HCT116 (cell line): ENCODE measurements at regions not wholly inside any gene's neighbourhood (a gene's known extent, or its start where the extent isn't known, plus 50 kb on each side); places are given as distances from the start of the nearest gene placed in this dataset.

Experiments
- ATAC-seq: fragments of 200-7000 bp; cut with Tn5 transposase; 2 replicates; pipeline ENCODE4 v1.9.1; 2020; ENCODE audit warnings: mild to moderate bottlenecking, moderate library complexity
- BruUV-seq: library from RNA; stranded (reverse); fragments of 400-500 nt; replicated peaks from 2 replicates; lab custom pipeline; 2021; lab: Mats Ljungman, UMichigan
- CTCF ChIA-PET: fragments of 300-600 bp; sonication (Branson Sonifier 250); formaldehyde crosslinking; loops from one replicate; lab custom pipeline; 2021; ENCODE audit warnings: antibody characterized with exemption; lab: Charles Lee
- POLR2A ChIA-PET: fragments of 300-600, 350-600 bp; sonication (Branson Sonifier 250); formaldehyde crosslinking; loops from one replicate; lab custom pipeline; 2021; ENCODE audit warnings: antibody characterized with exemption; lab: Charles Lee
- RAD21 ChIA-PET, 2 experiments: fragments of 300-600 bp; sonication (Branson Sonifier 250); formaldehyde crosslinking; loops; one replicate each; lab custom pipeline; 2023; ENCODE audit warnings: low total read pairs in 2 of 2; ENCODE audit not compliant: uncharacterized antibody in 2 of 2, unreplicated experiment in 2 of 2, low non-redundant PET in 1 of 2; lab: Charles Lee
- DNase-seq: peaks from one replicate; pipeline ENCODE4 v3.0.0-alpha.2; 2010; ENCODE audit warnings: low read depth, low spot score
- H2AFZ ChIP-seq: fragments of 200-600 bp; shearing (Covaris generic), sonication (generic); 2 replicates; pipeline ENCODE4 v1.6.1; 2017; ENCODE audit warnings: low read depth, mixed run types, mixed read lengths, antibody characterized with exemption, low read length; ENCODE audit not compliant: poor library complexity, severe bottlenecking
- H3K27ac ChIP-seq: 2 replicates; pipeline ENCODE4 v1.5.1; 2012; ENCODE audit warnings: low read depth, low read length
- H3K27me3 ChIP-seq: fragments of 200-600 bp; sonication (generic); 2 replicates; pipeline ENCODE4 v1.6.1; 2016; ENCODE audit warnings: mixed run types, low read length, mixed read lengths; ENCODE audit not compliant: insufficient read depth
- H3K36me3 ChIP-seq, 2 experiments: fragments of 200-500 bp in 1 of 2; fragments of 200-600 bp in 1 of 2; sonication (Bioruptor generic) in 1 of 2; sonication (generic) in 1 of 2; 2 replicates each; pipeline versions ENCODE4 v1.5.1 to v1.6.1; 2014 to 2016; ENCODE audit warnings: low read length in 2 of 2, inconsistent platforms in 1 of 2, mixed read lengths in 1 of 2, mixed run types in 1 of 2; ENCODE audit not compliant: insufficient read depth in 2 of 2, control insufficient read depth in 1 of 2
- H3K4me1 ChIP-seq, 2 experiments: fragments of 200-600 bp in 1 of 2; sonication (generic) in 1 of 2; 2 replicates each; pipeline versions ENCODE4 v1.5.1 to v1.6.1; 2012 to 2017; ENCODE audit warnings: low read length in 2 of 2, inconsistent platforms in 1 of 2, mild to moderate bottlenecking in 1 of 2, mixed read lengths in 1 of 2, mixed run types in 1 of 2, moderate library complexity in 1 of 2; ENCODE audit not compliant: insufficient read depth in 2 of 2, control insufficient read depth in 1 of 2
- H3K4me2 ChIP-seq: fragments of 200-600 bp; sonication (generic); 2 replicates; pipeline ENCODE4 v1.6.1; 2017; ENCODE audit warnings: mixed run types, low read length, mixed read lengths
- H3K4me3 ChIP-seq, 2 experiments: fragments of 200-600 bp in 1 of 2; sonication (generic) in 1 of 2; replicated peaks in 1 of 2; 2 replicates each; pipeline ENCODE4 v1.5.1; 2011 to 2016; ENCODE audit warnings: low read length in 2 of 2, control low read depth in 1 of 2, low read depth in 1 of 2, mild to moderate bottlenecking in 1 of 2, mixed read lengths in 1 of 2, mixed run types in 1 of 2
- H3K79me2 ChIP-seq: fragments of 200-600 bp; sonication (generic); 2 replicates; pipeline ENCODE4 v1.6.1; 2017; ENCODE audit warnings: mild to moderate bottlenecking, mixed run types, low read length, moderate library complexity, mixed read lengths; ENCODE audit not compliant: insufficient read depth
- H3K9ac ChIP-seq: fragments of 200-600 bp; sonication (generic); 2 replicates; pipeline ENCODE4 v1.6.1; 2016; ENCODE audit warnings: low read length, mixed read lengths
- H3K9me2 ChIP-seq: fragments of 200-600 bp; sonication (generic), shearing (Covaris generic); 2 replicates; pipeline ENCODE4 v1.6.1; 2017; ENCODE audit warnings: mixed run types, mild to moderate bottlenecking, moderate library complexity; ENCODE audit not compliant: insufficient read depth
- H3K9me3 ChIP-seq, 2 experiments: fragments of 200-500 bp in 1 of 2; fragments of 200-600 bp in 1 of 2; sonication (Bioruptor generic) in 1 of 2; sonication (generic) in 1 of 2; 2 replicates each; pipeline ENCODE4 v1.6.1; 2014 to 2017; ENCODE audit warnings: low read length in 2 of 2, mixed read lengths in 2 of 2, inconsistent platforms in 1 of 2, low read depth in 1 of 2, mild to moderate bottlenecking in 1 of 2, mixed run types in 1 of 2, moderate library complexity in 1 of 2; ENCODE audit not compliant: control insufficient read depth in 1 of 2, insufficient read depth in 1 of 2
- H4K20me1 ChIP-seq: fragments of 200-600 bp; sonication (generic), shearing (Covaris generic); 2 replicates; pipeline ENCODE4 v1.6.1; 2017; ENCODE audit warnings: mixed run types, mild to moderate bottlenecking, moderate library complexity; ENCODE audit not compliant: insufficient read depth
- CTCF ChIP-seq, 3 experiments: fragments of 200-600 bp in 1 of 3; sonication (generic) in 1 of 3; IDR thresholded peaks in 2 of 3; conservative IDR thresholded peaks in 1 of 3; 2 replicates each; pipeline ENCODE4 v1.5.1; 2012 to 2017; ENCODE audit warnings: low read depth in 2 of 3, low read length in 2 of 3, antibody characterized with exemption in 1 of 3, borderline replicate concordance in 1 of 3, control low read depth in 1 of 3, mild to moderate bottlenecking in 1 of 3, mixed read lengths in 1 of 3, mixed run types in 1 of 3, moderate library complexity in 1 of 3; ENCODE audit not compliant: insufficient read depth in 1 of 3
- EZH2 ChIP-seq: fragments of 200-600 bp; sonication (generic); IDR thresholded peaks from 2 replicates; pipeline ENCODE4 v1.6.1; 2017; ENCODE audit warnings: antibody characterized with exemption, mixed run types
- POLR2AphosphoS5 ChIP-seq: IDR thresholded peaks from 2 replicates; pipeline ENCODE4 v1.6.1; 2011; ENCODE audit warnings: mild to moderate bottlenecking, low read depth, low read length, moderate library complexity
- SIN3A ChIP-seq: IDR thresholded peaks from 2 replicates; pipeline ENCODE4 v1.6.1; 2012; ENCODE audit warnings: low read depth
- ZFX ChIP-seq: fragments of 450-650 bp; IDR thresholded peaks from 2 replicates; pipeline ENCODE4 v1.6.1; 2017
- intact Hi-C: fragments of 100-400 bp; cut with micrococcal nuclease; formaldehyde crosslinking; loops from 2 replicates; pipeline ENCODE4 v1.10.0; 2022

GRCh38 chr3:177894081-177894728 is 642.0 kb upstream of the KCNMB2 start (continued):
- no peak for TF ChIP-seq ZFX
- no peak for TF ChIP-seq CTCF (IDR thresholded peaks at IDR 0.05 in 2 of 3, conservative IDR thresholded peaks at IDR 0.05 in 1 of 3; ENCODE audit: borderline replicate concordance in 1 of 3, insufficient read depth in 1 of 3, low read depth in 2 of 3, low read length in 2 of 3)
- TF ChIP-seq, all 23 proteins: peak for 0

DNA sequence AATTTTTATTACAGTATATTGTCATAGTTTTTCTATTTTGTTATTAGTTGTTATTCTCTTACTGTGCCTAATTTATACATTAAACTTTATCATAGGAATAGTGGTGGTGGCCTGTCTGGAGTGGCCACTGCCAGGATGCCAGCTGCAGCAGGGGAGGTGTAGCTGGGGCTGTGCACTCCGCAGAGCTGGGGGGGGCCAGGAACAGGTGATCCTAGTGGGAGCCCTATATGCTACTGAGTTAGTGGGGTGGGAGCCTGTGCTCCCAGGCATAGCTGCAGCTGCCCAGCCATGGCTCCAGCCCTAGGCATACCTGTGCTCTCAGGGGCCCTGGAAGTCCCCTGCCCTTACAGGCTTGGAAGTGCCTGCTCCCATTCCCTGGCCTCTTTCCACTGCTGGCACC is 638.1 kb upstream of the KCNMB2 start:
- ChIA-PET RAD21 (no interaction called here), POLR2A (no interaction called here), CTCF (no interaction called here)
- intact Hi-C loops = no loop called here
- Histone ChIP-seq H3K4me1 (no peaks in the 10 kb centered on the region), H3K9ac (no peak overlapping the region), H4K20me1 (no peaks in the 10 kb centered on the region), H3K27ac (no peak overlapping the region), H3K4me2 (no peak overlapping the region), H3K9me3 (no peaks in the 10 kb centered on the region), H2AFZ (no peak overlapping the region), H3K9me2 (no peaks in the 10 kb centered on the region), H3K36me3 (no peaks in the 10 kb centered on the region), H3K4me3 (no peak overlapping the region), H3K79me2 (no peaks in the 10 kb centered on the region), H3K27me3 (no peaks in the 10 kb centered on the region)
- ATAC-seq (no peak), DNase-seq (no peak)
- BruUV-seq = no TSS peak
- TF ChIP-seq POLR2AphosphoS5 (no peak), SIN3A (no peak), EZH2 (no peak)
